Ammon's horn (tissue), 1 donor: ENCODE measurements at regions not wholly inside any gene's neighbourhood (a gene's known extent, or its start where the extent isn't known, plus 50 kb on each side); places are given as distances from the start of the nearest gene placed in this dataset.
"Not testable (repeated sequence)": the region's sequence is repeated elsewhere in the genome, so short reads cannot be mapped to it uniquely, and the experiment has no call there.

ENCODE experiments used
- DNase-seq: peaks from one replicate; pipeline ENCODE4 v3.0.0-alpha.2; 2016; ENCODE audit warnings: low spot score

- DNase-seq: no peak
These were observed 69.3 kb upstream of the HELT start for GRCh38 chr4:184949020-184949419.

GRCh38 chr4:184950117-184950830 lies 68.0 kb upstream of the HELT start:
- no peak for DNase-seq

GRCh38 chr4:184950926-184951325 lies 67.4 kb upstream of the HELT start:
- DNase-seq: no peak

- no peak for DNase-seq
These were observed 66.6 kb upstream of the HELT start for GRCh38 chr4:184951668-184952160.

GRCh38 chr4:184952522-184952921 lies 65.8 kb upstream of the HELT start:
- no peak for DNase-seq

GRCh38 chr4:184953421-184953945 lies 64.8 kb upstream of the HELT start:
- DNase-seq: no peak

GRCh38 chr4:184953971-184954370 lies 64.3 kb upstream of the HELT start:
- no peak for DNase-seq

GRCh38 chr4:184954482-184954881 lies 63.8 kb upstream of the HELT start:
- no peak for DNase-seq

GRCh38 chr4:184955116-184955515 lies 63.2 kb upstream of the HELT start:
- no peak for DNase-seq

GRCh38 chr4:184955636-184956035 lies 62.7 kb upstream of the HELT start:
- DNase-seq: no peak

- no peak for DNase-seq
These were observed 60.7 kb upstream of the HELT start for GRCh38 chr4:184957446-184958115.

- DNase-seq: no peak
These were observed 60.0 kb upstream of the HELT start for GRCh38 chr4:184958127-184958922.

- DNase-seq: no peak
These were observed 59.4 kb upstream of the HELT start for GRCh38 chr4:184958923-184959210.

GRCh38 chr4:184959309-184959708 lies 59.0 kb upstream of the HELT start:
- no peak for DNase-seq

- DNase-seq: no peak
These were observed 58.5 kb upstream of the HELT start for GRCh38 chr4:184959786-184960185.

- DNase-seq: no peak
These were observed 57.8 kb upstream of the HELT start for GRCh38 chr4:184960505-184960971.

- DNase-seq: no peak
These were observed 56.6 kb upstream of the HELT start for GRCh38 chr4:184961660-184962059.

- DNase-seq: no peak
These were observed 56.1 kb upstream of the HELT start for GRCh38 chr4:184962125-184962638.

- not testable (repeated sequence) for DNase-seq
These were observed 52.9 kb upstream of the HELT start for GRCh38 chr4:184965230-184966050.

GRCh38 chr4:184966051-184966691 lies 52.1 kb upstream of the HELT start:
- DNase-seq: not testable (repeated sequence)

- DNase-seq: not testable (repeated sequence)
These were observed 50.6 kb upstream of the HELT start for GRCh38 chr4:184967699-184968098.
